ENCODE measurements at regions not wholly inside any gene's neighbourhood (a gene's known extent, or its start where the extent isn't known, plus 50 kb on each side); places are given as distances from the start of the nearest gene placed in this dataset.
"Not testable (repeated sequence)": the region's sequence is repeated elsewhere in the genome, so short reads cannot be mapped to it uniquely, and the experiment has no call there.

- ChIA-PET POLR2A (no interaction called here), CTCF (no interaction called here)
- H3K36me3 Mint-ChIP-seq (ENCODE audit: low read depth), result no peaks in the 10 kb centered on the region
- no peaks in the 10 kb centered on the region for H3K4me1 Mint-ChIP-seq (ENCODE audit: low read depth)
- H3K9me3 Mint-ChIP-seq (ENCODE audit: insufficient read depth), result peaks cover 8% of the 10 kb centered on the region
- no peak overlapping the region for H3K27ac Mint-ChIP-seq
- H3K4me3 Mint-ChIP-seq, result no peak overlapping the region
- no peaks in the 10 kb centered on the region for H3K27me3 Mint-ChIP-seq (ENCODE audit: low read depth)
- ATAC-seq, result no peak
- DNase-seq, result no peak
Observed at GRCh38 chr1:189253601-189254350, 1223.9 kb downstream of the BRINP3 start.

- H3K27ac Mint-ChIP-seq; ATAC-seq; H3K27me3 Mint-ChIP-seq (ENCODE audit: low read depth); POLR2A ChIA-PET; H3K4me1 Mint-ChIP-seq (ENCODE audit: low read depth); H3K9me3 Mint-ChIP-seq (ENCODE audit: insufficient read depth); H3K36me3 Mint-ChIP-seq (ENCODE audit: low read depth); H3K4me3 Mint-ChIP-seq; DNase-seq; CTCF ChIA-PET: not testable (repeated sequence)
Observed at GRCh38 chr1:189261128-189261527, 1216.5 kb downstream of the BRINP3 start.

GRCh38 chr1:189269011-189269410 lies 1208.7 kb downstream of the BRINP3 start:
- H3K27ac Mint-ChIP-seq, result no peak overlapping the region
- ATAC-seq (no peak), DNase-seq (no peak)
- H3K27me3 Mint-ChIP-seq (ENCODE audit: low read depth), result no peaks in the 10 kb centered on the region
- H3K4me1 Mint-ChIP-seq (ENCODE audit: low read depth), result no peaks in the 10 kb centered on the region
- H3K9me3 Mint-ChIP-seq (ENCODE audit: insufficient read depth), result peaks cover 24% of the 10 kb centered on the region
- POLR2A ChIA-PET, result no interaction called here
- no peaks in the 10 kb centered on the region for H3K36me3 Mint-ChIP-seq (ENCODE audit: low read depth)
- no peak overlapping the region for H3K4me3 Mint-ChIP-seq
- CTCF ChIA-PET, result no interaction called here

- ATAC-seq (no peak), DNase-seq (no peak)
- peaks cover 24% of the 10 kb centered on the region for H3K9me3 Mint-ChIP-seq (ENCODE audit: insufficient read depth)
- ChIA-PET POLR2A (no interaction called here), CTCF (no interaction called here)
- no peaks in the 10 kb centered on the region for H3K36me3 Mint-ChIP-seq (ENCODE audit: low read depth)
- no peaks in the 10 kb centered on the region for H3K4me1 Mint-ChIP-seq (ENCODE audit: low read depth)
- no peak overlapping the region for H3K27ac Mint-ChIP-seq
- no peaks in the 10 kb centered on the region for H3K27me3 Mint-ChIP-seq (ENCODE audit: low read depth)
- H3K4me3 Mint-ChIP-seq, result no peak overlapping the region
Observed at GRCh38 chr1:189274267-189274666, 1203.4 kb downstream of the BRINP3 start.

- Mint-ChIP-seq H3K9me3 (ENCODE audit: insufficient read depth) (peaks cover 24% of the 10 kb centered on the region), H3K4me1 (ENCODE audit: low read depth) (no peaks in the 10 kb centered on the region), H3K4me3 (no peak overlapping the region)
Observed at GRCh38 chr1:189275796-189276195, 1201.9 kb downstream of the BRINP3 start.

GRCh38 chr1:189289346-189289745 lies 1188.3 kb downstream of the BRINP3 start:
- no peak for ATAC-seq
- Mint-ChIP-seq H3K4me1 (ENCODE audit: low read depth) (no peaks in the 10 kb centered on the region), H3K4me3 (no peak overlapping the region), H3K27ac (no peak overlapping the region), H3K36me3 (ENCODE audit: low read depth) (no peaks in the 10 kb centered on the region), H3K27me3 (ENCODE audit: low read depth) (no peaks in the 10 kb centered on the region), H3K9me3 (ENCODE audit: insufficient read depth) (peaks cover 12% of the 10 kb centered on the region)
- no peak for DNase-seq
- CTCF ChIA-PET, result no interaction called here
- POLR2A ChIA-PET, result no interaction called here

More at GRCh38 chr1:189275796-189276195, 1201.9 kb downstream of the BRINP3 start:
- Mint-ChIP-seq H3K27ac (no peak overlapping the region), H3K27me3 (ENCODE audit: low read depth) (no peaks in the 10 kb centered on the region), H3K36me3 (ENCODE audit: low read depth) (no peaks in the 10 kb centered on the region)
- DNase-seq, result no peak
- POLR2A ChIA-PET, result no interaction called here
- no peak for ATAC-seq
- CTCF ChIA-PET, result no interaction called here

GRCh38 chr1:189301235-189301634 lies 1176.4 kb downstream of the BRINP3 start:
- Mint-ChIP-seq H3K27me3 (ENCODE audit: low read depth) (no peaks in the 10 kb centered on the region), H3K4me1 (ENCODE audit: low read depth) (no peaks in the 10 kb centered on the region), H3K4me3 (no peak overlapping the region), H3K27ac (no peak overlapping the region), H3K9me3 (ENCODE audit: insufficient read depth) (peaks cover 9% of the 10 kb centered on the region), H3K36me3 (ENCODE audit: low read depth) (no peaks in the 10 kb centered on the region)
- ATAC-seq, result no peak
- no peak for DNase-seq
- POLR2A ChIA-PET, result no interaction called here
- CTCF ChIA-PET, result no interaction called here

GRCh38 chr1:189305279-189305678 lies 1172.4 kb downstream of the BRINP3 start:
- ChIA-PET CTCF (no interaction called here), POLR2A (no interaction called here)
- no peak for ATAC-seq
- Mint-ChIP-seq H3K27ac (no peak overlapping the region), H3K9me3 (ENCODE audit: insufficient read depth) (peaks cover 5% of the 10 kb centered on the region), H3K4me3 (no peak overlapping the region), H3K27me3 (ENCODE audit: low read depth) (no peaks in the 10 kb centered on the region), H3K4me1 (ENCODE audit: low read depth) (no peaks in the 10 kb centered on the region), H3K36me3 (ENCODE audit: low read depth) (no peaks in the 10 kb centered on the region)
- no peak for DNase-seq

- ATAC-seq (no peak), DNase-seq (no peak)
- Mint-ChIP-seq H3K4me1 (ENCODE audit: low read depth) (no peaks in the 10 kb centered on the region), H3K27me3 (ENCODE audit: low read depth) (no peaks in the 10 kb centered on the region), H3K9me3 (ENCODE audit: insufficient read depth) (peaks cover 16% of the 10 kb centered on the region), H3K27ac (no peak overlapping the region), H3K36me3 (ENCODE audit: low read depth) (no peaks in the 10 kb centered on the region), H3K4me3 (no peak overlapping the region)
- POLR2A ChIA-PET, result no interaction called here
- CTCF ChIA-PET, result no interaction called here
Observed at GRCh38 chr1:189311915-189312314, 1165.7 kb downstream of the BRINP3 start.

GRCh38 chr1:189312499-189312898 lies 1165.2 kb downstream of the BRINP3 start:
- no peak overlapping the region for H3K27ac Mint-ChIP-seq
- CTCF ChIA-PET, result no interaction called here
- no peaks in the 10 kb centered on the region for H3K36me3 Mint-ChIP-seq (ENCODE audit: low read depth)
- no peaks in the 10 kb centered on the region for H3K27me3 Mint-ChIP-seq (ENCODE audit: low read depth)
- DNase-seq (no peak), ATAC-seq (no peak)
- peaks cover 21% of the 10 kb centered on the region for H3K9me3 Mint-ChIP-seq (ENCODE audit: insufficient read depth)
- no peak overlapping the region for H3K4me3 Mint-ChIP-seq
- POLR2A ChIA-PET, result no interaction called here
- no peaks in the 10 kb centered on the region for H3K4me1 Mint-ChIP-seq (ENCODE audit: low read depth)

- no peak for ATAC-seq
- no peaks in the 10 kb centered on the region for H3K36me3 Mint-ChIP-seq (ENCODE audit: low read depth)
- H3K9me3 Mint-ChIP-seq (ENCODE audit: insufficient read depth), result peaks cover 25% of the 10 kb centered on the region
- H3K4me3 Mint-ChIP-seq, result no peak overlapping the region
- ChIA-PET POLR2A (no interaction called here), CTCF (no interaction called here)
- no peak for DNase-seq
- no peaks in the 10 kb centered on the region for H3K27me3 Mint-ChIP-seq (ENCODE audit: low read depth)
- H3K27ac Mint-ChIP-seq, result no peak overlapping the region
- no peaks in the 10 kb centered on the region for H3K4me1 Mint-ChIP-seq (ENCODE audit: low read depth)
Observed at GRCh38 chr1:189313488-189313887, 1164.2 kb downstream of the BRINP3 start.

GRCh38 chr1:189315035-189315901 lies 1162.4 kb downstream of the BRINP3 start:
- DNase-seq (no peak), ATAC-seq (no peak)
- Mint-ChIP-seq H3K4me3 (no peak overlapping the region), H3K27me3 (ENCODE audit: low read depth) (no peaks in the 10 kb centered on the region), H3K9me3 (ENCODE audit: insufficient read depth) (peaks cover 25% of the 10 kb centered on the region), H3K36me3 (ENCODE audit: low read depth) (no peaks in the 10 kb centered on the region), H3K27ac (no peak overlapping the region), H3K4me1 (ENCODE audit: low read depth) (no peaks in the 10 kb centered on the region)
- POLR2A ChIA-PET, result no interaction called here
- CTCF ChIA-PET, result no interaction called here
